B cell (primary cell): ENCODE measurements at regions not wholly inside any gene's neighbourhood (a gene's known extent, or its start where the extent isn't known, plus 50 kb on each side); places are given as distances from the start of the nearest gene placed in this dataset.

Experiments used
- ATAC-seq: fragments of 200-7000 bp; cut with Tn5 transposase; one replicate; pipeline ENCODE4 v1.10.0; 2021; ENCODE audit warnings: low read depth, mild to moderate bottlenecking, moderate number of reproducible peaks, moderate library complexity
- CTCF ChIA-PET: fragments of 350-600 bp; sonication (Branson Sonifier 250); formaldehyde crosslinking; loops from one replicate; lab custom pipeline; 2021; ENCODE audit warnings: antibody characterized with exemption, inconsistent platforms; lab: Charles Lee
- POLR2A ChIA-PET: fragments of 350-600 bp; sonication (Branson Sonifier 250); formaldehyde crosslinking; loops from one replicate; lab custom pipeline; 2021; ENCODE audit warnings: antibody characterized with exemption; lab: Charles Lee
- DNase-seq: peaks from one replicate; pipeline ENCODE4 v3.0.0; 2013
- H2AFZ ChIP-seq: 2 replicates; pipeline ENCODE4 v1.6.1; 2012; ENCODE audit warnings: mild to moderate bottlenecking, low read depth, low read length; ENCODE audit not compliant: insufficient read depth, poor library complexity, severe bottlenecking
- H3K27ac ChIP-seq, 2 donors: 1 replicate in 1 of 2; 2 replicates in 1 of 2; pipeline ENCODE4 v1.5.1; 2012 to 2013; ENCODE audit warnings: low read length in 2 of 2, mild to moderate bottlenecking in 2 of 2, moderate library complexity in 1 of 2
- H3K27me3 ChIP-seq, 4 experiments: fragments of 200-600 bp in 1 of 4; sonication (generic) in 1 of 4; replicated peaks in 1 of 4; 1 replicate in 2 of 4; 2 replicates in 2 of 4; pipeline versions ENCODE4 v1.6.1 to v1.7.0; 2013 to 2016; ENCODE audit warnings: low read length in 3 of 4, mild to moderate bottlenecking in 2 of 4, mixed read lengths in 1 of 4, moderate library complexity in 1 of 4; ENCODE audit not compliant: insufficient read depth in 4 of 4, control insufficient read depth in 3 of 4; ENCODE audit errors: control extremely low read depth in 1 of 4
- H3K36me3 ChIP-seq, 2 experiments: replicated peaks in 1 of 2; 1 replicate in 1 of 2; 2 replicates in 1 of 2; pipeline versions ENCODE4 v1.6.1 to v1.7.1; 2013; ENCODE audit warnings: low read length in 1 of 2; ENCODE audit not compliant: insufficient read depth in 2 of 2, control insufficient read depth in 1 of 2; ENCODE audit errors: control extremely low read depth in 1 of 2, extremely low read depth in 1 of 2
- H3K4me1 ChIP-seq, 2 donors: fragments of 200-600 bp in 1 of 2; sonication (generic) in 1 of 2; 1 replicate in 1 of 2; 2 replicates in 1 of 2; pipeline versions ENCODE4 v1.5.1 to v1.6.1; 2013 to 2017; ENCODE audit warnings: low read length in 2 of 2; ENCODE audit not compliant: control insufficient read depth in 2 of 2, insufficient read depth in 2 of 2
- H3K4me2 ChIP-seq: replicated peaks from 2 replicates; pipeline ENCODE3; 2012; ENCODE audit warnings: mild to moderate bottlenecking, low read depth, low read length; ENCODE audit not compliant: poor library complexity, severe bottlenecking
- H3K4me3 ChIP-seq, 5 experiments: fragments of 200-600 bp in 1 of 5; sonication (generic) in 1 of 5; 1 replicate in 3 of 5; 2 replicates in 2 of 5; pipeline versions ENCODE4 v1.5.1 to v1.7.0; 2011 to 2016; ENCODE audit warnings: low read length in 4 of 5, mild to moderate bottlenecking in 4 of 5, low read depth in 2 of 5, control low read depth in 1 of 5, moderate library complexity in 1 of 5; ENCODE audit not compliant: insufficient read depth in 1 of 5; ENCODE audit errors: control extremely low read depth in 1 of 5, extremely low read depth in 1 of 5
- H3K79me2 ChIP-seq: fragments of 200-600 bp; sonication (generic); one replicate; pipeline ENCODE4 v1.6.0; 2016; ENCODE audit warnings: low read length; ENCODE audit not compliant: control insufficient read depth, insufficient read depth
- H3K9ac ChIP-seq: fragments of 200-600 bp; sonication (generic); 2 replicates; pipeline ENCODE4 v1.6.1; 2017; ENCODE audit warnings: mild to moderate bottlenecking, low read length, moderate library complexity
- H3K9me3 ChIP-seq, 3 donors: one replicate each; pipeline versions ENCODE4 v1.6.1 to v1.7.1; 2013; ENCODE audit warnings: low read length in 2 of 3; ENCODE audit not compliant: control insufficient read depth in 2 of 3, insufficient read depth in 1 of 3; ENCODE audit errors: control extremely low read depth in 1 of 3
- H4K20me1 ChIP-seq: 2 replicates; pipeline ENCODE4 v1.6.0; 2012; ENCODE audit warnings: mild to moderate bottlenecking, low read length; ENCODE audit not compliant: insufficient read depth, control insufficient read depth, poor library complexity, severe bottlenecking
- H3K27ac Mint-ChIP-seq: one replicate; pipeline ENCODE4 v1.8.0; 2021; ENCODE audit warnings: mixed read lengths
- H3K27me3 Mint-ChIP-seq: one replicate; pipeline ENCODE4 v1.8.0; 2021; ENCODE audit warnings: mixed read lengths
- H3K4me1 Mint-ChIP-seq: one replicate; pipeline ENCODE4 v1.8.0; 2021; ENCODE audit warnings: mixed read lengths
- H3K4me3 Mint-ChIP-seq: one replicate; pipeline ENCODE4 v1.8.0; 2021; ENCODE audit warnings: mixed read lengths
- H3K9me3 Mint-ChIP-seq: one replicate; pipeline ENCODE4 v1.8.0; 2022; ENCODE audit warnings: mixed read lengths; ENCODE audit not compliant: insufficient read depth
- EZH2 ChIP-seq: IDR thresholded peaks from 2 replicates; pipeline ENCODE4 v1.6.1; 2012; ENCODE audit warnings: borderline replicate concordance, low read depth, mild to moderate bottlenecking, moderate library complexity, low read length; ENCODE audit not compliant: insufficient read depth, poor library complexity, severe bottlenecking
- WGBS: methylation state at CpG from one replicate; pipeline ENCODE4 v1.1.5; 2013; ENCODE audit warnings: missing lambda C conversion rate; ENCODE audit not compliant: insufficient coverage; 5-methylcytosine and 5-hydroxymethylcytosine counted together
- intact Hi-C: fragments of 100-400 bp; cut with micrococcal nuclease; formaldehyde crosslinking; loops from one replicate; pipeline ENCODE4 v1.10.0; 2022
- TF ChIP-seq, protein P1 (sequence below): fragments of 200-600 bp; IDR thresholded peaks from one replicate; pipeline ENCODE4 v1.8.0; 2022; ENCODE audit warnings: antibody characterized with exemption, mild to moderate bottlenecking

DNA sequence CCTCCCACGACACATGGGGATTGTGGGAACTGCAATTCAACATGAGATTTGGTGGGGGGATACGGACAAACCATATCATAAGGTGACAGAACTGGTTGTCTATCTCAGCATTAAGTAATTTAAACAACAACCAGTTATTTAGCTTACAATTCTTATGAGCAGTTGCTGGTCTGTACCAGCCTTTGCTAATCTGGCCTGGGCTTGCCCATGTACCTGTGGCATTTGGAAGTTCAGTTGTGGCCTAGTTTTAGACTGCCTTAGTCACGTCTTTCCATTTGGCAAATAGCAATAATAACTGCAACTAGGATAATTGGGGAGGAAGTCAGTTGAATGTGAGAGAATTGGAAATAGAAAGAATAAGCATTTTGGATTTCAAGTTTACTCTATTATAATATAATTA is 441.8 kb upstream of the CXADR start:
- Histone ChIP-seq H3K4me1 (no peaks in the 10 kb centered on the region), H3K27ac (no peak overlapping the region), H3K27me3 (no peaks in the 10 kb centered on the region), H3K4me2 (no peak overlapping the region), H3K79me2 (no peaks in the 10 kb centered on the region), H4K20me1 (no peaks in the 10 kb centered on the region), H3K9ac (no peak overlapping the region), H3K36me3 (no peaks in the 10 kb centered on the region), H3K9me3 (no peaks in the 10 kb centered on the region), H2AFZ (no peak overlapping the region), H3K4me3 (no peak overlapping the region)
- H3K9me3 Mint-ChIP-seq: no peaks in the 10 kb centered on the region
- no peaks in the 10 kb centered on the region for H3K4me1 Mint-ChIP-seq
- no peak overlapping the region for H3K27ac Mint-ChIP-seq
- DNase-seq (no peak), ATAC-seq (no peak)
- no peaks in the 10 kb centered on the region for H3K27me3 Mint-ChIP-seq
- H3K4me3 Mint-ChIP-seq: no peak overlapping the region
- ChIA-PET POLR2A (no interaction called here), CTCF (no interaction called here)
- WGBS: no CpG with 5 or more reads among the region's 3 CpGs
- intact Hi-C loops: no loop called here
- TF ChIP-seq, protein P1, sequence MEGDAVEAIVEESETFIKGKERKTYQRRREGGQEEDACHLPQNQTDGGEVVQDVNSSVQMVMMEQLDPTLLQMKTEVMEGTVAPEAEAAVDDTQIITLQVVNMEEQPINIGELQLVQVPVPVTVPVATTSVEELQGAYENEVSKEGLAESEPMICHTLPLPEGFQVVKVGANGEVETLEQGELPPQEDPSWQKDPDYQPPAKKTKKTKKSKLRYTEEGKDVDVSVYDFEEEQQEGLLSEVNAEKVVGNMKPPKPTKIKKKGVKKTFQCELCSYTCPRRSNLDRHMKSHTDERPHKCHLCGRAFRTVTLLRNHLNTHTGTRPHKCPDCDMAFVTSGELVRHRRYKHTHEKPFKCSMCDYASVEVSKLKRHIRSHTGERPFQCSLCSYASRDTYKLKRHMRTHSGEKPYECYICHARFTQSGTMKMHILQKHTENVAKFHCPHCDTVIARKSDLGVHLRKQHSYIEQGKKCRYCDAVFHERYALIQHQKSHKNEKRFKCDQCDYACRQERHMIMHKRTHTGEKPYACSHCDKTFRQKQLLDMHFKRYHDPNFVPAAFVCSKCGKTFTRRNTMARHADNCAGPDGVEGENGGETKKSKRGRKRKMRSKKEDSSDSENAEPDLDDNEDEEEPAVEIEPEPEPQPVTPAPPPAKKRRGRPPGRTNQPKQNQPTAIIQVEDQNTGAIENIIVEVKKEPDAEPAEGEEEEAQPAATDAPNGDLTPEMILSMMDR: no peak
- no peak for TF ChIP-seq EZH2

DNA sequence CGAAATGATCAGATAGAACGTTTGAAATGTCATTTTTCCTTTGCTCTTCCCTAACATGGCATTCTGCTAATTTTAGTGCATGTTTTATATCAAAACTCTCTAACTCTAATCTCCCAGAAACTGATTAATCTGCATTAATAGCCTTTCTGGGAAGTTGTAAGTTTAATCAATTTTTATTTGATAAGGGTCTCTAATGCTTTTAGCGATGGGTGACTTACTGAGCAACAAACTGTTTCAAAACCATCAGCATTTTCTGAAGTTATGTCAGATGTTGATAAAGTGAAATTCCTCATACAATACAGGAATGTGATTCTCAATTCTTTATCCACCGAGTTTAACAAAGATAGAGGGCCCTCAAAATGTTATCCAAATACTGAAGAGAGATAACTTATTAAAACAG is 431.6 kb upstream of the CXADR start:
- Histone ChIP-seq H3K36me3 (no peaks in the 10 kb centered on the region), H2AFZ (no peak overlapping the region), H3K27ac (no peak overlapping the region), H4K20me1 (no peaks in the 10 kb centered on the region), H3K4me2 (no peak overlapping the region), H3K27me3 (no peaks in the 10 kb centered on the region), H3K79me2 (no peaks in the 10 kb centered on the region), H3K4me3 (no peak overlapping the region), H3K9me3 (no peaks in the 10 kb centered on the region), H3K9ac (no peak overlapping the region), H3K4me1 (no peaks in the 10 kb centered on the region)
- ATAC-seq (no peak), DNase-seq (no peak)
- POLR2A ChIA-PET: no interaction called here
- CTCF ChIA-PET: no interaction called here
- intact Hi-C loops: no loop called here
- no peaks in the 10 kb centered on the region for H3K4me1 Mint-ChIP-seq
- no CpG with 5 or more reads among the region's 4 CpGs for WGBS
- TF ChIP-seq, protein P1: no peak
- TF ChIP-seq EZH2: no peak
- H3K27me3 Mint-ChIP-seq: no peaks in the 10 kb centered on the region
- H3K27ac Mint-ChIP-seq: no peak overlapping the region
- no peak overlapping the region for H3K4me3 Mint-ChIP-seq
- no peaks in the 10 kb centered on the region for H3K9me3 Mint-ChIP-seq
